ENCODE measurements at regions not wholly inside any gene's neighbourhood (a gene's known extent, or its start where the extent isn't known, plus 50 kb on each side); places are given as distances from the start of the nearest gene placed in this dataset.

- no peak overlapping the region for H2BK120ac ChIP-seq (ENCODE audit: low read depth, low read length)
- DNase-seq = no peak
Measured at GRCh38 chr6:95518630-95519227, 58.6 kb upstream of the MANEA start.

GRCh38 chr6:95519228-95520037, 57.9 kb upstream of the MANEA start:
- H3K9ac ChIP-seq (ENCODE audit: low read length) = no peak overlapping the region
- no peaks in the 10 kb centered on the region for H3K36me3 ChIP-seq (ENCODE audit: control insufficient read depth in 1 of 2, insufficient read depth in 2 of 2, low read depth in 1 of 2, low read length in 2 of 2)
- no peak overlapping the region for H2BK12ac ChIP-seq (ENCODE audit: low read length in 2 of 2)
- no peak overlapping the region for H2AK5ac ChIP-seq (ENCODE audit: low read length, severe bottlenecking)
- H3K4ac ChIP-seq (ENCODE audit: low read depth in 1 of 2, low read length in 2 of 2) = no peak overlapping the region
- H3K9me3 ChIP-seq (ENCODE audit: control insufficient read depth, low read length) = no peaks in the 10 kb centered on the region
- H3K18ac ChIP-seq (ENCODE audit: low read depth in 1 of 2, low read length in 2 of 2) = no peak overlapping the region
- H4K8ac ChIP-seq (ENCODE audit: low read length) = no peak overlapping the region
- H3K4me1 ChIP-seq (ENCODE audit: control insufficient read depth, insufficient read depth, low read depth, low read length) = no peaks in the 10 kb centered on the region
- no peaks in the 10 kb centered on the region for H3K27me3 ChIP-seq (ENCODE audit: control insufficient read depth in 1 of 2, insufficient read depth in 1 of 2, low read length in 2 of 2)
- no peaks in the 10 kb centered on the region for H3K79me1 ChIP-seq (replicated peaks; ENCODE audit: low read length, poor library complexity, severe bottlenecking)
- no peak for DNase-seq
- H4K91ac ChIP-seq (ENCODE audit: low read length) = no peak overlapping the region
- H2BK15ac ChIP-seq (ENCODE audit: low read depth, poor library complexity, severe bottlenecking) = no peak overlapping the region
- H2BK5ac ChIP-seq (ENCODE audit: low read depth, low read length, poor library complexity, severe bottlenecking) = no peak overlapping the region
- 95% methylated on average over 28 of the region's 28 CpGs for WGBS
- H3K23ac ChIP-seq (ENCODE audit: low read length in 2 of 2) = no peak overlapping the region
- H3K27ac ChIP-seq (ENCODE audit: low read length, poor library complexity, severe bottlenecking) = no peak overlapping the region
- H3K14ac ChIP-seq (ENCODE audit: low read length in 2 of 2) = no peak overlapping the region
- no peak overlapping the region for H3K4me3 ChIP-seq (ENCODE audit: insufficient read depth in 1 of 2, low read depth in 1 of 2, low read length in 2 of 2)
- H2AFZ ChIP-seq (ENCODE audit: low read depth, low read length) = no peak overlapping the region
- no peak overlapping the region for H2BK120ac ChIP-seq (ENCODE audit: low read depth, low read length)
- no peak overlapping the region for H3K4me2 ChIP-seq (ENCODE audit: low read length, poor library complexity, severe bottlenecking)

More at GRCh38 chr6:95518630-95519227, 58.6 kb upstream of the MANEA start:
- H3K18ac ChIP-seq (ENCODE audit: low read depth in 1 of 2, low read length in 2 of 2) = no peak overlapping the region
- H2AFZ ChIP-seq (ENCODE audit: low read depth, low read length) = no peak overlapping the region
- H3K4ac ChIP-seq (ENCODE audit: low read depth in 1 of 2, low read length in 2 of 2) = no peak overlapping the region
- H3K9me3 ChIP-seq (ENCODE audit: control insufficient read depth, low read length) = no peaks in the 10 kb centered on the region
- no peak overlapping the region for H3K14ac ChIP-seq (ENCODE audit: low read length in 2 of 2)
- no peaks in the 10 kb centered on the region for H3K4me1 ChIP-seq (ENCODE audit: control insufficient read depth, insufficient read depth, low read depth, low read length)
- no peak overlapping the region for H2AK5ac ChIP-seq (ENCODE audit: low read length, severe bottlenecking)
- H3K4me3 ChIP-seq (ENCODE audit: insufficient read depth in 1 of 2, low read depth in 1 of 2, low read length in 2 of 2) = no peak overlapping the region
- no peaks in the 10 kb centered on the region for H3K27me3 ChIP-seq (ENCODE audit: control insufficient read depth in 1 of 2, insufficient read depth in 1 of 2, low read length in 2 of 2)
- H3K36me3 ChIP-seq (ENCODE audit: control insufficient read depth in 1 of 2, insufficient read depth in 2 of 2, low read depth in 1 of 2, low read length in 2 of 2) = no peaks in the 10 kb centered on the region
- H2BK12ac ChIP-seq (ENCODE audit: low read length in 2 of 2) = no peak overlapping the region
- H3K27ac ChIP-seq (ENCODE audit: low read length, poor library complexity, severe bottlenecking) = no peak overlapping the region
- H4K91ac ChIP-seq (ENCODE audit: low read length) = no peak overlapping the region
- no peaks in the 10 kb centered on the region for H3K79me1 ChIP-seq (replicated peaks; ENCODE audit: low read length, poor library complexity, severe bottlenecking)
- H3K23ac ChIP-seq (ENCODE audit: low read length in 2 of 2) = no peak overlapping the region
- H2BK15ac ChIP-seq (ENCODE audit: low read depth, poor library complexity, severe bottlenecking) = no peak overlapping the region
- 96% methylated on average over 15 of the region's 15 CpGs for whole genome bisulfite sequencing
- no peak overlapping the region for H3K9ac ChIP-seq (ENCODE audit: low read length)
- no peak overlapping the region for H3K4me2 ChIP-seq (ENCODE audit: low read length, poor library complexity, severe bottlenecking)
- H2BK5ac ChIP-seq (ENCODE audit: low read depth, low read length, poor library complexity, severe bottlenecking) = no peak overlapping the region
- H4K8ac ChIP-seq (ENCODE audit: low read length) = no peak overlapping the region

DNA sequence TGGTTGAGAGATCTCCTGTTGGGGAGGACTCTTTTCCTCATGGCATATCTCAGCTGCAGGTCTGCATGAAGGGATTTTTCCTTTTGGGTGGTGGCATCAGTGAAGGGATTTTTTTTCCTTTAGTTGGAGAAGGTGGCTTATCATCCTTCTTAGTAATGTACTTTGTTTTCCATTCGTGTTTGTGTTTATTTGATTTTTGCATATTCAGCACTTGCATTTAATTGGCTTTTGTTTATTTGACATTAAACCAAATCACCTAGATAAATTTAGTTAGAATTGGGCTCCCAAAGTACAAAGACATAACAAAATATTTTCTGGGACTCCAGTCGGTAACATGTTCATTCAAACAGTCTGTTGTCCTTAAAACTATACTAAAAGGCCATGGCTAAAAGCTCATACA, 56.2 kb upstream of the MANEA start:
- H2BK120ac ChIP-seq (ENCODE audit: low read depth, low read length) = no peak overlapping the region
- H4K91ac ChIP-seq (ENCODE audit: low read length) = no peak overlapping the region
- no peak overlapping the region for H3K14ac ChIP-seq (ENCODE audit: low read length in 2 of 2)
- no peak overlapping the region for H3K23ac ChIP-seq (ENCODE audit: low read length in 2 of 2)
- H3K36me3 ChIP-seq (ENCODE audit: control insufficient read depth in 1 of 2, insufficient read depth in 2 of 2, low read depth in 1 of 2, low read length in 2 of 2) = no peaks in the 10 kb centered on the region
- H2AK5ac ChIP-seq (ENCODE audit: low read length, severe bottlenecking) = no peak overlapping the region
- H3K4ac ChIP-seq (ENCODE audit: low read depth in 1 of 2, low read length in 2 of 2) = no peak overlapping the region
- no peaks in the 10 kb centered on the region for H3K4me1 ChIP-seq (ENCODE audit: control insufficient read depth, insufficient read depth, low read depth, low read length)
- no peaks in the 10 kb centered on the region for H3K79me1 ChIP-seq (replicated peaks; ENCODE audit: low read length, poor library complexity, severe bottlenecking)
- no peak overlapping the region for H3K9ac ChIP-seq (ENCODE audit: low read length)
- no peak overlapping the region for H2BK15ac ChIP-seq (ENCODE audit: low read depth, poor library complexity, severe bottlenecking)
- H4K8ac ChIP-seq (ENCODE audit: low read length) = no peak overlapping the region
- H3K27me3 ChIP-seq (ENCODE audit: control insufficient read depth in 1 of 2, insufficient read depth in 1 of 2, low read length in 2 of 2) = no peaks in the 10 kb centered on the region
- 91% methylated on average over 1 of the region's 2 CpGs for WGBS
- no peak overlapping the region for H2AFZ ChIP-seq (ENCODE audit: low read depth, low read length)
- no peak overlapping the region for H2BK12ac ChIP-seq (ENCODE audit: low read length in 2 of 2)
- DNase-seq = no peak
- H3K9me3 ChIP-seq (ENCODE audit: control insufficient read depth, low read length) = no peaks in the 10 kb centered on the region
- no peak overlapping the region for H2BK5ac ChIP-seq (ENCODE audit: low read depth, low read length, poor library complexity, severe bottlenecking)
- no peak overlapping the region for H3K4me2 ChIP-seq (ENCODE audit: low read length, poor library complexity, severe bottlenecking)
- no peak overlapping the region for H3K18ac ChIP-seq (ENCODE audit: low read depth in 1 of 2, low read length in 2 of 2)
- H3K27ac ChIP-seq (ENCODE audit: low read length, poor library complexity, severe bottlenecking) = no peak overlapping the region
- no peak overlapping the region for H3K4me3 ChIP-seq (ENCODE audit: insufficient read depth in 1 of 2, low read depth in 1 of 2, low read length in 2 of 2)

Data from mesenchymal stem cell (in vitro differentiated cells and primary cell).